ENCODE measurements at regions not wholly inside any gene's neighbourhood (a gene's known extent, or its start where the extent isn't known, plus 50 kb on each side); places are given as distances from the start of the nearest gene placed in this dataset.

DNA sequence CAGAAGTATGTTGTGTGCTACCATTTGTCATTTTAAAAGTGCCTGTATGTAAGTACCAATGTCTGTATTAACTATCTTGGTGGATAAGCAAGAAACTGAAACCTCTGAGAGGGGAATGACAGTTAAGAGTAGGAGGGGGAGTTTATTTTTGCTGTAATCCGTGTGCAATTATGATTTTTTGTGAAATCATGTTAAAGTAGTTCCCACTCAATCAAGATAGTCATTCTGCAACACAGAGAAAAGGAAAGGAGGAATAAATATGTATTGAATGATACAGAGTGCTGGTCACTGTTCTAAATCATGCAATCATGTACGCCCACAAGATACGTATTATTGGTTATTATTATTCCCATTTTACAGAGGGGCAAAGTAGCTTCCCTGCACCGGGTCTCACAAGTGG is 105.1 kb upstream of the UBE2E1 start:
- TF ChIP-seq KAT2A (conservative IDR thresholded peaks at IDR 0.05; ENCODE audit: control insufficient read depth, low read depth, low read length) (no peak), CTCF (IDR thresholded peaks at IDR 0.05 in 2 of 3, conservative IDR thresholded peaks at IDR 0.05 in 1 of 3; ENCODE audit: control insufficient read depth in 2 of 3, extremely low read depth in 1 of 3, insufficient read depth in 1 of 3, low read depth in 3 of 3, low read length in 3 of 3) (no peak), PAX5 (IDR thresholded peaks at IDR 0.05; ENCODE audit: borderline replicate concordance, low read depth, low read length) (no peak), CBX3 (IDR thresholded peaks at IDR 0.05; ENCODE audit: borderline replicate concordance, low read depth) (no peak), YY1 (IDR thresholded peaks at IDR 0.05; ENCODE audit: low read depth, low read length) (no peak), PBX3 (IDR thresholded peaks at IDR 0.05; ENCODE audit: insufficient replicate concordance, low read depth, low read length) (no peak), MAX (IDR thresholded peaks at IDR 0.05; ENCODE audit: low read depth, low read length) (no peak), EP300 (IDR thresholded peaks at IDR 0.05; ENCODE audit: borderline replicate concordance in 1 of 2, control insufficient read depth in 1 of 2, low read depth in 2 of 2, low read length in 2 of 2) (no peak), CREB1 (IDR thresholded peaks at IDR 0.05; ENCODE audit: low read depth) (no peak), CHD1 (IDR thresholded peaks at IDR 0.05; ENCODE audit: low read depth, low read length) (no peak), RFX5 (IDR thresholded peaks at IDR 0.05; ENCODE audit: low read depth, low read length) (no peak)
- TF ChIP-seq, protein P1, sequence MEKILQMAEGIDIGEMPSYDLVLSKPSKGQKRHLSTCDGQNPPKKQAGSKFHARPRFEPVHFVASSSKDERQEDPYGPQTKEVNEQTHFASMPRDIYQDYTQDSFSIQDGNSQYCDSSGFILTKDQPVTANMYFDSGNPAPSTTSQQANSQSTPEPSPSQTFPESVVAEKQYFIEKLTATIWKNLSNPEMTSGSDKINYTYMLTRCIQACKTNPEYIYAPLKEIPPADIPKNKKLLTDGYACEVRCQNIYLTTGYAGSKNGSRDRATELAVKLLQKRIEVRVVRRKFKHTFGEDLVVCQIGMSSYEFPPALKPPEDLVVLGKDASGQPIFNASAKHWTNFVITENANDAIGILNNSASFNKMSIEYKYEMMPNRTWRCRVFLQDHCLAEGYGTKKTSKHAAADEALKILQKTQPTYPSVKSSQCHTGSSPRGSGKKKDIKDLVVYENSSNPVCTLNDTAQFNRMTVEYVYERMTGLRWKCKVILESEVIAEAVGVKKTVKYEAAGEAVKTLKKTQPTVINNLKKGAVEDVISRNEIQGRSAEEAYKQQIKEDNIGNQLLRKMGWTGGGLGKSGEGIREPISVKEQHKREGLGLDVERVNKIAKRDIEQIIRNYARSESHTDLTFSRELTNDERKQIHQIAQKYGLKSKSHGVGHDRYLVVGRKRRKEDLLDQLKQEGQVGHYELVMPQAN (conservative IDR thresholded peaks at IDR 0.05): no peak
